BJ (cell line): ENCODE measurements at regions not wholly inside any gene's neighbourhood (a gene's known extent, or its start where the extent isn't known, plus 50 kb on each side); places are given as distances from the start of the nearest gene placed in this dataset.

ENCODE experiments used
- CTCF ChIA-PET: fragments of 350-600 bp; formaldehyde crosslinking; extraction: SDS; loops from one replicate; lab custom pipeline; 2021; ENCODE audit warnings: antibody characterized with exemption, inconsistent platforms; lab: Yijun Ruan, JAX
- POLR2A ChIA-PET: fragments of 300-600 bp; sonication (Branson Sonifier 250); formaldehyde crosslinking; extraction: SDS; loops from one replicate; lab custom pipeline; 2021; ENCODE audit warnings: antibody characterized with exemption; lab: Charles Lee
- DNase-seq: peaks from one replicate; pipeline ENCODE4 v3.0.0-alpha.2; 2011; ENCODE audit warnings: low read depth
- H3K27me3 ChIP-seq: 2 replicates; pipeline ENCODE4 v1.6.0; 2011; ENCODE audit warnings: low read length; ENCODE audit not compliant: control insufficient read depth, insufficient read depth
- H3K36me3 ChIP-seq: 2 replicates; pipeline ENCODE4 v1.5.1; 2011; ENCODE audit warnings: low read length; ENCODE audit not compliant: control insufficient read depth, insufficient read depth
- H3K4me3 ChIP-seq: 2 replicates; pipeline ENCODE4 v1.5.1; 2011; ENCODE audit warnings: low read depth, mild to moderate bottlenecking, control low read depth, low read length
- TF ChIP-seq, protein P1 (sequence below): IDR thresholded peaks from 2 replicates; pipeline ENCODE4 v1.5.1; 2011; ENCODE audit warnings: low read depth, mild to moderate bottlenecking, control low read depth, inconsistent platforms, low read length, moderate library complexity; ENCODE audit not compliant: insufficient read depth

DNA sequence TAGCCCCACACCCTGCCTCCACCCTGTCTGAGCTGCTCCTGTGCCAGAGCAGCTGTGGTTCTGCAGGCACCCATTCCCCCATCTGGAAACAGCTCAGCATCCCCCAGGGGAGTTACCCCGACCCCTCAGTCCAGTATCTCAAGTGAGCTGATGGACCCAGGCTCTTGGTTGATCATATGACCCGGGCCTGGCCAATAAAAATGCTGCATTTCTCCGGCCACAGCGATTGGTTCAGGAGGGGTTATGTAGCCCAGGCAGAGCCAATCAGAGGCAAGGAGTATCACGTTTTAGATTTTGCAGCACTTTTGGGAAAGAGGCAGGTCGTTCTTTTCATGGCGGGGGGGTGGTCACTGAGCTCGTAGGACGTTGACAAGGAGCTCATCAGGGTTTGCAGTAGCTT lies 120.8 kb downstream of the TPRA1 start:
- DNase-seq = no peak
- Histone ChIP-seq H3K27me3 (peaks cover 6% of the 10 kb centered on the region), H3K4me3 (no peak overlapping the region), H3K36me3 (no peaks in the 10 kb centered on the region)
- TF ChIP-seq, protein P1, sequence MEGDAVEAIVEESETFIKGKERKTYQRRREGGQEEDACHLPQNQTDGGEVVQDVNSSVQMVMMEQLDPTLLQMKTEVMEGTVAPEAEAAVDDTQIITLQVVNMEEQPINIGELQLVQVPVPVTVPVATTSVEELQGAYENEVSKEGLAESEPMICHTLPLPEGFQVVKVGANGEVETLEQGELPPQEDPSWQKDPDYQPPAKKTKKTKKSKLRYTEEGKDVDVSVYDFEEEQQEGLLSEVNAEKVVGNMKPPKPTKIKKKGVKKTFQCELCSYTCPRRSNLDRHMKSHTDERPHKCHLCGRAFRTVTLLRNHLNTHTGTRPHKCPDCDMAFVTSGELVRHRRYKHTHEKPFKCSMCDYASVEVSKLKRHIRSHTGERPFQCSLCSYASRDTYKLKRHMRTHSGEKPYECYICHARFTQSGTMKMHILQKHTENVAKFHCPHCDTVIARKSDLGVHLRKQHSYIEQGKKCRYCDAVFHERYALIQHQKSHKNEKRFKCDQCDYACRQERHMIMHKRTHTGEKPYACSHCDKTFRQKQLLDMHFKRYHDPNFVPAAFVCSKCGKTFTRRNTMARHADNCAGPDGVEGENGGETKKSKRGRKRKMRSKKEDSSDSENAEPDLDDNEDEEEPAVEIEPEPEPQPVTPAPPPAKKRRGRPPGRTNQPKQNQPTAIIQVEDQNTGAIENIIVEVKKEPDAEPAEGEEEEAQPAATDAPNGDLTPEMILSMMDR = no peak
- ChIA-PET CTCF (interaction anchor here (0.5 to 0.7 kb wide), 3 partner anchors 215 to 718 kb away, joined by 3 read pairs; no protein-coding TSS in a partner anchor), POLR2A (no interaction called here)

DNA sequence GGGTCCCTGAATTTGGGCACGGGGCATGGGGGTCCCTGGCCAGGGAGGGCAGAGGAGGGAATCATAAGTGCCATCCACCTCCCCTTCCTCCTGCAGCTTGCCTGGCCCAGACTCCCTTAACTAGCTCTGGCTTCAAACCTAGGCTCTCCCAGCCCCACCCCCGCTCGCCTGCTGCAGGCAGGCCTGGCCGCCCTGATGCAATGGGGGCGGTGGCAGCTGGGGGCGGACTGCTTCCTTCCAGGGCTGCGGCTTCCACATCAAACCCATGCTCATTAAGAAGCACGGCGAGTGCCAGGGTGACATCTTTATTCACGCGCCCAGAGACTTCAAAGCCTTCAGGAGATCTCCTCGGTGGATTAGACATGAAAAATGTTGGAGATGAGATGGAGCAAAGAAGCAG lies 123.1 kb downstream of the TPRA1 start:
- POLR2A ChIA-PET = no interaction called here
- TF ChIP-seq, protein P1 = no peak
- CTCF ChIA-PET = interaction anchor here (0.7 kb wide), 1 partner anchor 1098 kb away, joined by 4 read pairs; no protein-coding TSS in a partner anchor
- Histone ChIP-seq H3K4me3 (no peak overlapping the region), H3K36me3 (no peaks in the 10 kb centered on the region), H3K27me3 (peaks cover 5% of the 10 kb centered on the region; the same call in 1 of the 2 replicates)
- no peak for DNase-seq

DNA sequence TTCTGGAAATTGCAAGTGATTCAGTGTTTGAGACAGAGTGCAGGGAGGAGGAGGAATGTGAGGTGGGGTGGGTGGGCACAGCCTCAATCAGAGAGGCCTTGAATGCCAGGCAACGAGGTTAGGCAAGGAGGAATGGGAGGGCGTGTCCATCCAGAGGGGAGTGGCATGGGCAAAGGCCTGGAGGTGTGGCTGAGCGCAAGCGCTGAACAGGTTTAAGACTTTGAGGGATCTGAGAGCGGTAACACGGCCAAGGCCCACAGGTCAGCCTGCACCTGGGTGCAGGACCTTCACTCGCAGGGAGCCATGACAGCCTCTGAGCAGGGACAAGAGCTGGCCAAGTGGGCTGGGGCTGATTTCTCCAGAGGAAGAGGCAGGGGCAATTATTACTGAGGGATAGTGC lies 125.9 kb downstream of the TPRA1 start:
- Histone ChIP-seq H3K4me3 (no peak overlapping the region), H3K27me3 (peaks cover 5% of the 10 kb centered on the region; the same call in 1 of the 2 replicates), H3K36me3 (no peaks in the 10 kb centered on the region)
- CTCF ChIA-PET = no interaction called here
- DNase-seq = no peak
- TF ChIP-seq, protein P1 = no peak
- POLR2A ChIA-PET = no interaction called here

DNA sequence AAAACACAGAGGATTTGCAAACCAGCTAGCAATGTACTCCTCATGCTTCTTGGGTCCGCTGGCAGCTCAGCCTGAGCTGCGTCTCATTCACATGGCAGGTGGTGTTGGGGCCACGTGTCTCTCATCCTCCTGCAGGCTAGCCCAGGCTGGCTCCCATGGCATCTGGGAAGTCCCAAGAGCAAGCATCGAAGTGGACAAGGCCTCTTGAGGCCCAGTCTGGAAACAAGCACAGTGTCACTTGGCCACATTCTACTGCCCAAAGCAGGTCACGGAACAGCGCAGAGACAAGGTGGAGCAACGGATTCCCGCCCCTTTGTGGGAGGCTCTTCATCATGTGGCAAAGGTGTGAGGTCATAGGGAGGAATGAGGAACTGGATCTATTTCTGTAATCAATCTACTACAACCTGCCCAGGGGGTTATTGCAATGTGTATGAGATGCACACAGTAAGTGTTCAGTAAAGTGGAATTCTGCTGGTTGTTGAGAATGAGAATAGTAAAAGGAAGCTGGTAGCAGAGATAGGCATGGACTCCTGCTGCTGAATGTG lies 128.3 kb downstream of the TPRA1 start:
- POLR2A ChIA-PET = no interaction called here
- H3K36me3 ChIP-seq = no peaks in the 10 kb centered on the region

DNA sequence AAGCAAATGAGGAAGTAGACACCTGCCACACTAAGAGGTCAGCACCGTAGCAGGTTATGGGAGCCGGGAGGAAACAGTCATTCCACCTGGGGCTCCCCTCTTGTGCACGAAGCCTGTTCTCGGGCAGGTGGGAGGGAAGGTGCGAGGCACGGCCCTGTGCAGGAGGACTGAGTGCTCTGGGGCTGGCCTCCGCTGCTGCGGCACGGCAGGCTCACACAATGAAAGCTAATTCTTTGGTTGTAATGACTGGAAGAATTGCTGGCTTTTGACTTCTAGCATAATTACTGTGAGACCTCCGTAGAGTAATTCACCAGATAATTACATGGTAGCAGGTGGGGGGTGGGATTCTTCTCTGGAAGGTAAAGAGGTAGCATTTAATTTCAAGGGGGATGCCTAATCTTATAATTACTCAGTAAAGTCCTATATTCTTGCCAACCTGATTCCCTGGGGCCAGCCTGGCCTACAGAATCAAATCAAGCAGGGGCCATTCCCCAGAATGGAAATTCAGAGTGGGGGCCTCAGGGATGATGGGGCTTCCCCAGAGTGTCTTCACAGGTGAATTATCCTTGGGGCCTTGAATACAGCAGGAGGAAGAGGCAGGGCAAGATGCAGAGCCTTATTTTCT lies 129.1 kb downstream of the TPRA1 start:
- POLR2A ChIA-PET = no interaction called here

More for the DNA sequence above, 128.3 kb downstream of the TPRA1 start:
- no peak for DNase-seq
- CTCF ChIA-PET = no interaction called here
- peaks cover 5% of the 10 kb centered on the region; the same call in 1 of the 2 replicates for H3K27me3 ChIP-seq
- no peak overlapping the region for H3K4me3 ChIP-seq
- TF ChIP-seq, protein P1 = no peak

More for the DNA sequence above, 129.1 kb downstream of the TPRA1 start:
- no peak for DNase-seq
- Histone ChIP-seq H3K4me3 (no peak overlapping the region), H3K36me3 (no peaks in the 10 kb centered on the region), H3K27me3 (peaks cover 5% of the 10 kb centered on the region; the same call in 1 of the 2 replicates)
- CTCF ChIA-PET = interaction anchor here (0.6 kb wide), 1 partner anchor 740 kb away, joined by 3 read pairs; no protein-coding TSS in a partner anchor
- TF ChIP-seq, protein P1 = no peak
